GM12878 (cell line): ENCODE measurements at regions not wholly inside any gene's neighbourhood (a gene's known extent, or its start where the extent isn't known, plus 50 kb on each side); places are given as distances from the start of the nearest gene placed in this dataset.

Experiments used
- ATAC-seq: fragments of 200-7000 bp; cut with Tn5 transposase; 3 replicates; pipeline ENCODE4 v1.9.1; 2020; ENCODE audit warnings: mild to moderate bottlenecking, moderate library complexity
- BruUV-seq: library from RNA; stranded (reverse); fragments of 400-500 nt; replicated peaks from 2 replicates; lab custom pipeline; 2021; lab: Mats Ljungman, UMichigan
- CTCF ChIA-PET: fragments of 300-600 bp; sonication (Branson Sonifier 250); formaldehyde crosslinking; extraction: SDS; loops from one replicate; lab custom pipeline; 2021; ENCODE audit warnings: inconsistent platforms; lab: Yijun Ruan, JAX
- POLR2A ChIA-PET: fragments of 350-600 bp; formaldehyde crosslinking; extraction: SDS; loops from one replicate; lab custom pipeline; 2021; ENCODE audit warnings: inconsistent platforms; lab: Charles Lee
- RAD21 ChIA-PET: fragments of 300-600 bp; sonication (Branson Sonifier 250); formaldehyde crosslinking; loops from one replicate; lab custom pipeline; 2023; ENCODE audit warnings: antibody characterized with exemption; ENCODE audit not compliant: unreplicated experiment; lab: Charles Lee
- SMC1A ChIA-PET: fragments of 300-600 bp; sonication (Branson Sonifier 250); formaldehyde crosslinking; loops from one replicate; lab custom pipeline; 2023; ENCODE audit not compliant: unreplicated experiment, uncharacterized antibody; lab: Charles Lee
- DNase-seq: peaks from one replicate; pipeline ENCODE4 v3.0.0-alpha.2; 2011; ENCODE audit warnings: low read depth, low spot score
- FAIRE-seq: peaks from 3 replicates; lab custom pipeline; 2011; peaks lifted over from hg19 to GRCh38; lab: Jason Lieb, UNC
- H2AFZ ChIP-seq: 2 replicates; pipeline ENCODE4 v1.6.0; 2011; ENCODE audit warnings: low read depth, low read length, control low read depth; ENCODE audit not compliant: control insufficient read depth
- H3K27ac ChIP-seq: 2 replicates; pipeline ENCODE4 v1.5.1; 2011; ENCODE audit warnings: control low read depth; ENCODE audit not compliant: control insufficient read depth, insufficient read depth
- H3K27me3 ChIP-seq, 2 experiments: replicated peaks in 1 of 2; 2 replicates each; pipeline versions ENCODE4 v1.6.0 to v1.6.1; 2011; ENCODE audit warnings: low read length in 1 of 2; ENCODE audit not compliant: control insufficient read depth in 2 of 2, insufficient read depth in 2 of 2
- H3K36me3 ChIP-seq, 2 experiments: 2 replicates each; pipeline ENCODE4 v1.5.1; 2011; ENCODE audit warnings: low read length in 1 of 2; ENCODE audit not compliant: control insufficient read depth in 2 of 2, insufficient read depth in 2 of 2
- H3K4me1 ChIP-seq: 2 replicates; pipeline ENCODE4 v1.6.1; 2011; ENCODE audit warnings: mild to moderate bottlenecking, low read length, moderate library complexity, mixed read lengths; ENCODE audit not compliant: control insufficient read depth, insufficient read depth
- H3K4me2 ChIP-seq: 2 replicates; pipeline ENCODE4 v1.6.0; 2011; ENCODE audit warnings: control low read depth; ENCODE audit not compliant: control insufficient read depth, insufficient read depth
- H3K4me3 ChIP-seq: fragments of 200-600 bp; sonication (generic); 2 replicates; pipeline ENCODE4 v1.5.1; 2016
- H3K79me2 ChIP-seq: 2 replicates; pipeline ENCODE4 v1.6.0; 2011; ENCODE audit warnings: low read length; ENCODE audit not compliant: control insufficient read depth, insufficient read depth
- H3K9ac ChIP-seq: 2 replicates; pipeline ENCODE4 v1.8.0; 2011; ENCODE audit warnings: low read length, control low read depth, mixed read lengths; ENCODE audit not compliant: control insufficient read depth, insufficient read depth
- H3K9me3 ChIP-seq: replicated peaks from 3 replicates; pipeline ENCODE4 v1.5.1; 2011; ENCODE audit warnings: mild to moderate bottlenecking, low read length; ENCODE audit not compliant: control insufficient read depth, insufficient read depth
- H4K20me1 ChIP-seq: 2 replicates; pipeline ENCODE4 v1.6.0; 2011; ENCODE audit not compliant: control insufficient read depth, insufficient read depth
- BHLHE40 ChIP-seq, 2 experiments: fragments of 450-650 bp in 1 of 2; IDR thresholded peaks; 2 replicates each; pipeline ENCODE4 v1.6.1; 2011 to 2017; ENCODE audit warnings: low read depth in 2 of 2, borderline replicate concordance in 1 of 2, improper control_type of control experiment in 1 of 2, low read length in 1 of 2, mild to moderate bottlenecking in 1 of 2
- CHD2 ChIP-seq: IDR thresholded peaks from 2 replicates; pipeline ENCODE4 v1.6.1; 2011; ENCODE audit warnings: low read depth, low read length, improper control_type of control experiment, borderline replicate concordance
- ESRRA ChIP-seq: IDR thresholded peaks from 2 replicates; pipeline ENCODE4 v1.6.1; 2012; ENCODE audit warnings: mild to moderate bottlenecking, low read length, improper control_type of control experiment
- ETV6 ChIP-seq, 2 experiments: fragments of 450-650 bp in 1 of 2; IDR thresholded peaks in 1 of 2; conservative IDR thresholded peaks in 1 of 2; 2 replicates each; pipeline ENCODE4 v1.6.1; 2014; ENCODE audit warnings: antibody characterized with exemption in 1 of 2, borderline replicate concordance in 1 of 2, low read depth in 1 of 2, mild to moderate bottlenecking in 1 of 2, moderate library complexity in 1 of 2
- HCFC1 ChIP-seq: fragments of 150-350 bp; IDR thresholded peaks from 2 replicates; pipeline ENCODE4 v1.6.1; 2014; ENCODE audit warnings: low read length
- KLF5 ChIP-seq: fragments of 450-650 bp; IDR thresholded peaks from 2 replicates; pipeline ENCODE4 v1.6.1; 2014; ENCODE audit warnings: mild to moderate bottlenecking; ENCODE audit not compliant: partially characterized antibody
- POLR2AphosphoS2 ChIP-seq: IDR thresholded peaks from 2 replicates; pipeline ENCODE4 v1.6.1; 2011; ENCODE audit warnings: low read depth, mild to moderate bottlenecking, low read length, improper control_type of control experiment, moderate library complexity
- SIN3A ChIP-seq: IDR thresholded peaks from 2 replicates; pipeline ENCODE4 v1.6.1; 2012; ENCODE audit warnings: low read depth, low read length, improper control_type of control experiment
- SMAD1 ChIP-seq: fragments of 450-650 bp; IDR thresholded peaks from 2 replicates; pipeline ENCODE4 v1.6.1; 2018; ENCODE audit warnings: mild to moderate bottlenecking, low read depth; ENCODE audit not compliant: partially characterized antibody
- TARDBP ChIP-seq: IDR thresholded peaks from 2 replicates; pipeline ENCODE4 v1.6.1; 2016; ENCODE audit warnings: borderline replicate concordance
- ZNF622 ChIP-seq: fragments of 450-650 bp; IDR thresholded peaks from 2 replicates; pipeline ENCODE4 v1.6.1; 2017; ENCODE audit warnings: mild to moderate bottlenecking, inconsistent platforms
- WGBS: methylation state at CpG from one replicate; pipeline ENCODE4 v1.1.6; 2016; ENCODE audit warnings: low lambda C conversion rate; ENCODE audit not compliant: insufficient replicate concordance, insufficient coverage; ENCODE audit errors: missing lambda C conversion rate; 5-methylcytosine and 5-hydroxymethylcytosine counted together
- in situ Hi-C: fragments of 300-500 bp; cut with MboI; formaldehyde crosslinking; loops from 9 replicates; pipeline ENCODE4 v1.14.3; 2018; ENCODE audit warnings: mixed read lengths
- intact Hi-C: fragments of 100-400 bp; cut with micrococcal nuclease; formaldehyde crosslinking; loops from one replicate; pipeline ENCODE4 v1.14.2; 2022; ENCODE audit not compliant: unreplicated experiment
- TF ChIP-seq, protein P1 (sequence below): fragments of 450-650 bp; formaldehyde crosslinking; IDR thresholded peaks from 2 replicates; pipeline ENCODE4 v1.5.0; 2022; ENCODE audit warnings: mild to moderate bottlenecking, missing genetic modification characterization
- TF ChIP-seq, protein P2 (sequence below): fragments of 450-650 bp; IDR thresholded peaks from 2 replicates; pipeline ENCODE4 v1.6.1; 2017; ENCODE audit warnings: mild to moderate bottlenecking, moderate library complexity
- TF ChIP-seq, protein P3 (sequence below): IDR thresholded peaks from 2 replicates; pipeline ENCODE4 v1.6.1; 2011; ENCODE audit warnings: borderline replicate concordance, low read depth, mild to moderate bottlenecking, moderate library complexity, mixed read lengths, low read length; ENCODE audit not compliant: insufficient read depth; ENCODE audit errors: extremely low read length

DNA sequence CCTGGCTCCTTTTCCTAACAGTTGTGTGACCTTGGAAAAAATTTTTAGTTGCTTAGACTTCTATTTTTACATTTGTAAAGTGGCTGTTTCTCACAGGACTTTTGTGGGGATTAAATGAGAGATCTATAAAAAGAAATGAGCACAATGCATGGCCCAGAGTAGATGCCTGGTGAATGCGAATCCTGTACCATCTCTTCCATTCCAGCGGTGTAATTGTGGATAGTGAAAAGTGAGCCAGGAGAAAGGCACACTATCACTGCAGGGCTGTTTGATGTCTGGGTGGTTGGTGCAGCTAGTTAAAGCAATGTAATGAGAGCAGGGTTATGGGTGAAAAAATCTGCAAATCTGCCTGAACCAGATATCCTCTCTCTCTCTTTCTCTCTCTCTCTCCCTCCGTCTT lies 347.5 kb upstream of the CITED2 start (continued):
- TF ChIP-seq POLR2AphosphoS2 (no peak), HCFC1 (no peak), KLF5 (no peak), SIN3A (no peak), ZNF622 (no peak), ETV6 (conservative IDR thresholded peaks at IDR 0.05 in 1 of 2, IDR thresholded peaks at IDR 0.05 in 1 of 2; ENCODE audit: borderline replicate concordance in 1 of 2, low read depth in 1 of 2) (no peak), CHD2 (no peak), TARDBP (no peak), BHLHE40 (IDR thresholded peaks at IDR 0.05; ENCODE audit: borderline replicate concordance in 1 of 2, low read depth in 2 of 2, low read length in 1 of 2) (no peak)
- TF ChIP-seq, protein P1, sequence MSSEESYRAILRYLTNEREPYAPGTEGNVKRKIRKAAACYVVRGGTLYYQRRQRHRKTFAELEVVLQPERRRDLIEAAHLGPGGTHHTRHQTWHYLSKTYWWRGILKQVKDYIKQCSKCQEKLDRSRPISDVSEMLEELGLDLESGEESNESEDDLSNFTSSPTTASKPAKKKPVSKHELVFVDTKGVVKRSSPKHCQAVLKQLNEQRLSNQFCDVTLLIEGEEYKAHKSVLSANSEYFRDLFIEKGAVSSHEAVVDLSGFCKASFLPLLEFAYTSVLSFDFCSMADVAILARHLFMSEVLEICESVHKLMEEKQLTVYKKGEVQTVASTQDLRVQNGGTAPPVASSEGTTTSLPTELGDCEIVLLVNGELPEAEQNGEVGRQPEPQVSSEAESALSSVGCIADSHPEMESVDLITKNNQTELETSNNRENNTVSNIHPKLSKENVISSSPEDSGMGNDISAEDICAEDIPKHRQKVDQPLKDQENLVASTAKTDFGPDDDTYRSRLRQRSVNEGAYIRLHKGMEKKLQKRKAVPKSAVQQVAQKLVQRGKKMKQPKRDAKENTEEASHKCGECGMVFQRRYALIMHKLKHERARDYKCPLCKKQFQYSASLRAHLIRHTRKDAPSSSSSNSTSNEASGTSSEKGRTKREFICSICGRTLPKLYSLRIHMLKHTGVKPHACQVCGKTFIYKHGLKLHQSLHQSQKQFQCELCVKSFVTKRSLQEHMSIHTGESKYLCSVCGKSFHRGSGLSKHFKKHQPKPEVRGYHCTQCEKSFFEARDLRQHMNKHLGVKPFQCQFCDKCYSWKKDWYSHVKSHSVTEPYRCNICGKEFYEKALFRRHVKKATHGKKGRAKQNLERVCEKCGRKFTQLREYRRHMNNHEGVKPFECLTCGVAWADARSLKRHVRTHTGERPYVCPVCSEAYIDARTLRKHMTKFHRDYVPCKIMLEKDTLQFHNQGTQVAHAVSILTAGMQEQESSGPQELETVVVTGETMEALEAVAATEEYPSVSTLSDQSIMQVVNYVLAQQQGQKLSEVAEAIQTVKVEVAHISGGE (CRISPR knock-in tag): no peak

DNA sequence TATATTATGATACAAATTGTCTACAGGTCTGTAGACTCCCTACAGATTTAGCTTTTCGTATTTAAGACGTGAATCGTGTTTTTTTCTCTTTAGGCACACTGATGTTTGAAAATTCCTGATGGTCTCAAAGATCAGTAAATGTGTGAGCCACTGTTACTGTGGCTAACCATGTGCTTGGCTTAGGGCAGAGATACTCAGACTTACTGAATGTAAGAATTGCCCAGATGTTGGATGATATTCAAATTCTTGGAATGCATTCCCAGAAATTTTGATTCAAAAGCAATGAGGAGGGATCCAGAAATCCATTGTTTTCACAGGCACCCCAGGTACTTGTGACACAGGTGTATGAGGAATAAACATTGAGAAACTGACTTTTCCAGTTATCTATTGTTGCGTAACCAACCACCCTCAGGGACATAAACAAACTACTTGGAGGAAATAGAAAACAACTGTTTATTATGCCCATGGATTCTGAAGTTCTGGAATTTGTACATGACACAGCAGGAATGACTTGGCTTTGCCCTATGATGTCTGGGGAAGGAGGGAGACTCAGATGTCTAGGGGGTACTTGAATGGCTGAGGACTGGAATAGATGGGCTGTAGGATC lies 339.6 kb upstream of the CITED2 start:
- in situ Hi-C loops (no loop called here), intact Hi-C loops (no loop called here)
- Histone ChIP-seq H3K9ac (no peak overlapping the region), H3K4me1 (no peaks in the 10 kb centered on the region), H3K27me3 (no peaks in the 10 kb centered on the region), H3K4me2 (no peak overlapping the region), H3K9me3 (no peaks in the 10 kb centered on the region), H4K20me1 (no peaks in the 10 kb centered on the region), H3K79me2 (no peaks in the 10 kb centered on the region), H3K27ac (no peak overlapping the region), H2AFZ (no peak overlapping the region), H3K36me3 (no peaks in the 10 kb centered on the region), H3K4me3 (no peak overlapping the region)
- ChIA-PET POLR2A (interaction anchor here (0.7 kb wide), 1 partner anchor 113 kb away, joined by 3 read pairs; no protein-coding TSS in a partner anchor), RAD21 (no interaction called here), CTCF (no interaction called here), SMC1A (interaction anchor here (0.7 to 2.0 kb wide), 2 partner anchors 10 to 11 kb away, joined by 3 to 9 read pairs; no protein-coding TSS in a partner anchor)
- FAIRE-seq (no peak), ATAC-seq (no peak), DNase-seq (no peak)
- WGBS: 25% methylated on average over 4 of the region's 4 CpGs
- BruUV-seq: no TSS peak
- no peak for TF ChIP-seq ESRRA
- TF ChIP-seq, protein P2, sequence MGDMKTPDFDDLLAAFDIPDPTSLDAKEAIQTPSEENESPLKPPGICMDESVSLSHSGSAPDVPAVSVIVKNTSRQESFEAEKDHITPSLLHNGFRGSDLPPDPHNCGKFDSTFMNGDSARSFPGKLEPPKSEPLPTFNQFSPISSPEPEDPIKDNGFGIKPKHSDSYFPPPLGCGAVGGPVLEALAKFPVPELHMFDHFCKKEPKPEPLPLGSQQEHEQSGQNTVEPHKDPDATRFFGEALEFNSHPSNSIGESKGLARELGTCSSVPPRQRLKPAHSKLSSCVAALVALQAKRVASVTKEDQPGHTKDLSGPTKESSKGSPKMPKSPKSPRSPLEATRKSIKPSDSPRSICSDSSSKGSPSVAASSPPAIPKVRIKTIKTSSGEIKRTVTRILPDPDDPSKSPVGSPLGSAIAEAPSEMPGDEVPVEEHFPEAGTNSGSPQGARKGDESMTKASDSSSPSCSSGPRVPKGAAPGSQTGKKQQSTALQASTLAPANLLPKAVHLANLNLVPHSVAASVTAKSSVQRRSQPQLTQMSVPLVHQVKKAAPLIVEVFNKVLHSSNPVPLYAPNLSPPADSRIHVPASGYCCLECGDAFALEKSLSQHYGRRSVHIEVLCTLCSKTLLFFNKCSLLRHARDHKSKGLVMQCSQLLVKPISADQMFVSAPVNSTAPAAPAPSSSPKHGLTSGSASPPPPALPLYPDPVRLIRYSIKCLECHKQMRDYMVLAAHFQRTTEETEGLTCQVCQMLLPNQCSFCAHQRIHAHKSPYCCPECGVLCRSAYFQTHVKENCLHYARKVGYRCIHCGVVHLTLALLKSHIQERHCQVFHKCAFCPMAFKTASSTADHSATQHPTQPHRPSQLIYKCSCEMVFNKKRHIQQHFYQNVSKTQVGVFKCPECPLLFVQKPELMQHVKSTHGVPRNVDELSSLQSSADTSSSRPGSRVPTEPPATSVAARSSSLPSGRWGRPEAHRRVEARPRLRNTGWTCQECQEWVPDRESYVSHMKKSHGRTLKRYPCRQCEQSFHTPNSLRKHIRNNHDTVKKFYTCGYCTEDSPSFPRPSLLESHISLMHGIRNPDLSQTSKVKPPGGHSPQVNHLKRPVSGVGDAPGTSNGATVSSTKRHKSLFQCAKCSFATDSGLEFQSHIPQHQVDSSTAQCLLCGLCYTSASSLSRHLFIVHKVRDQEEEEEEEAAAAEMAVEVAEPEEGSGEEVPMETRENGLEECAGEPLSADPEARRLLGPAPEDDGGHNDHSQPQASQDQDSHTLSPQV: no peak
- TF ChIP-seq, protein P3, sequence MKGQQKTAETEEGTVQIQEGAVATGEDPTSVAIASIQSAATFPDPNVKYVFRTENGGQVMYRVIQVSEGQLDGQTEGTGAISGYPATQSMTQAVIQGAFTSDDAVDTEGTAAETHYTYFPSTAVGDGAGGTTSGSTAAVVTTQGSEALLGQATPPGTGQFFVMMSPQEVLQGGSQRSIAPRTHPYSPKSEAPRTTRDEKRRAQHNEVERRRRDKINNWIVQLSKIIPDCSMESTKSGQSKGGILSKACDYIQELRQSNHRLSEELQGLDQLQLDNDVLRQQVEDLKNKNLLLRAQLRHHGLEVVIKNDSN: no peak
- TF ChIP-seq SMAD1: no peak
